GM12878 (cell line): ENCODE measurements at regions not wholly inside any gene's neighbourhood (a gene's known extent, or its start where the extent isn't known, plus 50 kb on each side); places are given as distances from the start of the nearest gene placed in this dataset.

Source experiments
- EZH2 ChIP-seq: IDR thresholded peaks from 2 replicates; pipeline ENCODE4 v1.6.1; 2012; ENCODE audit warnings: low read depth, mild to moderate bottlenecking, control low read depth, inconsistent platforms, low read length, borderline replicate concordance; ENCODE audit not compliant: control insufficient read depth
- POLR2A ChIP-seq: IDR thresholded peaks from 2 replicates; pipeline ENCODE4 v1.6.1; 2011; ENCODE audit warnings: low read depth, mild to moderate bottlenecking, low read length
- RFX5 ChIP-seq: IDR thresholded peaks from 2 replicates; pipeline ENCODE4 v1.6.1; 2011; ENCODE audit warnings: low read depth, low read length, improper control_type of control experiment
- USF1 ChIP-seq: IDR thresholded peaks from 2 replicates; pipeline ENCODE4 v1.6.1; 2011; ENCODE audit warnings: borderline replicate concordance, low read depth, mild to moderate bottlenecking, moderate library complexity, mixed read lengths, low read length; ENCODE audit not compliant: insufficient read depth; ENCODE audit errors: extremely low read length
- ZNF384 ChIP-seq: IDR thresholded peaks from 2 replicates; pipeline ENCODE4 v1.6.1; 2012; ENCODE audit warnings: low read depth, mild to moderate bottlenecking, low read length, improper control_type of control experiment, borderline replicate concordance
- TF ChIP-seq, protein P1 (sequence below): IDR thresholded peaks from 2 replicates; pipeline ENCODE4 v1.6.1; 2011; ENCODE audit warnings: mild to moderate bottlenecking, low read depth, low read length, moderate library complexity; ENCODE audit not compliant: insufficient replicate concordance

- TF ChIP-seq, protein P1, sequence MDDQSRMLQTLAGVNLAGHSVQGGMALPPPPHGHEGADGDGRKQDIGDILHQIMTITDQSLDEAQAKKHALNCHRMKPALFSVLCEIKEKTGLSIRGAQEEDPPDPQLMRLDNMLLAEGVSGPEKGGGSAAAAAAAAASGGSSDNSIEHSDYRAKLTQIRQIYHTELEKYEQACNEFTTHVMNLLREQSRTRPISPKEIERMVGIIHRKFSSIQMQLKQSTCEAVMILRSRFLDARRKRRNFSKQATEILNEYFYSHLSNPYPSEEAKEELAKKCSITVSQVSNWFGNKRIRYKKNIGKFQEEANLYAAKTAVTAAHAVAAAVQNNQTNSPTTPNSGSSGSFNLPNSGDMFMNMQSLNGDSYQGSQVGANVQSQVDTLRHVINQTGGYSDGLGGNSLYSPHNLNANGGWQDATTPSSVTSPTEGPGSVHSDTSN, result no peak
- TF ChIP-seq EZH2, result no peak
- no peak for TF ChIP-seq POLR2A
- no peak for TF ChIP-seq USF1
- no peak for TF ChIP-seq RFX5
- TF ChIP-seq ZNF384, result no peak
Measured at GRCh38 chr6:170147832-170148708, 142.8 kb downstream of the DLL1 start.
